ENCODE measurements at regions not wholly inside any gene's neighbourhood (a gene's known extent, or its start where the extent isn't known, plus 50 kb on each side); places are given as distances from the start of the nearest gene placed in this dataset.
A peak's percentile ranks its signal among the peaks of the same experiment; 100 is the strongest.

DNA sequence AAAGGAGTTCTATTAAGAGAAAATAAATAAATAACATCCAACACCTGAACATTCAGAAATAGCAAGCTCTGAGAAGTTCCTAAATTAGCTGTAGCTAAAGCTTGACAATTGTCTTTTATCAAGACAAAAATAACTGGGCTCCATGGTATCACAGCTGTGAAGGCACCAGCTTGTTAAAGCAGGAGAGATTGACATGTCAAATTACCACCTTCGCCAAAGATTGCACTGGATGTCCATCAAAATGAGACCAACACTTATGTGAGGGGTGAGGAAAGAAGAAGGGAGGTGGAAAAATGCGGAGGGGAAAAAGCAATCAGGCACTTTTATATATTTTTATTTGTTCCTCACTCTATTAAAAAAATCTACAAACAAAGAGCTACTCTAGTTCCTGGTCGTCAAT is 1827.5 kb upstream of the RAG2 start:
- in situ Hi-C loops (cut with HindIII; ENCODE audit: low sequenced_read_pairs), result no loop called here
- H3K4me3 ChIP-seq (ENCODE audit: low read depth, low read length), result no peak overlapping the region
- DNase-seq (ENCODE audit: low read depth, low spot score), result no peak
- TF ChIP-seq, protein P1, sequence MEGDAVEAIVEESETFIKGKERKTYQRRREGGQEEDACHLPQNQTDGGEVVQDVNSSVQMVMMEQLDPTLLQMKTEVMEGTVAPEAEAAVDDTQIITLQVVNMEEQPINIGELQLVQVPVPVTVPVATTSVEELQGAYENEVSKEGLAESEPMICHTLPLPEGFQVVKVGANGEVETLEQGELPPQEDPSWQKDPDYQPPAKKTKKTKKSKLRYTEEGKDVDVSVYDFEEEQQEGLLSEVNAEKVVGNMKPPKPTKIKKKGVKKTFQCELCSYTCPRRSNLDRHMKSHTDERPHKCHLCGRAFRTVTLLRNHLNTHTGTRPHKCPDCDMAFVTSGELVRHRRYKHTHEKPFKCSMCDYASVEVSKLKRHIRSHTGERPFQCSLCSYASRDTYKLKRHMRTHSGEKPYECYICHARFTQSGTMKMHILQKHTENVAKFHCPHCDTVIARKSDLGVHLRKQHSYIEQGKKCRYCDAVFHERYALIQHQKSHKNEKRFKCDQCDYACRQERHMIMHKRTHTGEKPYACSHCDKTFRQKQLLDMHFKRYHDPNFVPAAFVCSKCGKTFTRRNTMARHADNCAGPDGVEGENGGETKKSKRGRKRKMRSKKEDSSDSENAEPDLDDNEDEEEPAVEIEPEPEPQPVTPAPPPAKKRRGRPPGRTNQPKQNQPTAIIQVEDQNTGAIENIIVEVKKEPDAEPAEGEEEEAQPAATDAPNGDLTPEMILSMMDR (IDR thresholded peaks at IDR 0.05; ENCODE audit: low read depth, low read length), result no peak

GRCh38 chr11:38423042-38423441 is 1825.0 kb upstream of the RAG2 start:
- in situ Hi-C loops (cut with HindIII; ENCODE audit: low sequenced_read_pairs), result no loop called here
- DNase-seq (ENCODE audit: low read depth, low spot score), result no peak
- no peak overlapping the region for H3K4me3 ChIP-seq (ENCODE audit: low read depth, low read length)
- TF ChIP-seq, protein P1 (IDR thresholded peaks at IDR 0.05; ENCODE audit: low read depth, low read length), result no peak

GRCh38 chr11:38416141-38416540 is 1818.1 kb upstream of the RAG2 start:
- in situ Hi-C loops (cut with HindIII; ENCODE audit: low sequenced_read_pairs), result no loop called here
- H3K4me3 ChIP-seq (ENCODE audit: low read depth, low read length), result no peak overlapping the region
- TF ChIP-seq, protein P1 (IDR thresholded peaks at IDR 0.05; ENCODE audit: low read depth, low read length), result no peak
- DNase-seq (ENCODE audit: low read depth, low spot score), result peak; percentile 6

DNA sequence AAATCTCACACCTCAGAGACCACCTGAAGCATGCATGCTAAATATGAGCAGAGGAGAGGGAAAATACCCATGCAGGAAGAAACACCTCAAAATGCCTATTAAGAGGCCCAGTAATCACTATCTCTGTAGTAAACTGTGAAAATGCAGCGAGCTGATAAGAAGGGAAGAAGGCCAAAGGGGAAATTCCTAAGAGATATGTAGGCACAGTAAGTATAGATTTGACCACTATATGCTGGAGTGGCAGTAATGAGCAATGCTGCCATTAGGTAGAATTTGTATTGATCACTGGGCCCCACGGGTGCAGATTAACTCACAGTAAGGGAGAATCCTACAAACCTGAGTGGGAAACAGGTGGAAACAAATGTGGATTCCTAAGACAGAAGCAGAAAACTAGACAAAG is 1813.1 kb upstream of the RAG2 start:
- no peak for DNase-seq (ENCODE audit: low read depth, low spot score)
- no peak overlapping the region for H3K4me3 ChIP-seq (ENCODE audit: low read depth, low read length)
- in situ Hi-C loops (cut with HindIII; ENCODE audit: low sequenced_read_pairs), result no loop called here
- TF ChIP-seq, protein P1 (IDR thresholded peaks at IDR 0.05; ENCODE audit: low read depth, low read length), result peak; percentile 2

DNA sequence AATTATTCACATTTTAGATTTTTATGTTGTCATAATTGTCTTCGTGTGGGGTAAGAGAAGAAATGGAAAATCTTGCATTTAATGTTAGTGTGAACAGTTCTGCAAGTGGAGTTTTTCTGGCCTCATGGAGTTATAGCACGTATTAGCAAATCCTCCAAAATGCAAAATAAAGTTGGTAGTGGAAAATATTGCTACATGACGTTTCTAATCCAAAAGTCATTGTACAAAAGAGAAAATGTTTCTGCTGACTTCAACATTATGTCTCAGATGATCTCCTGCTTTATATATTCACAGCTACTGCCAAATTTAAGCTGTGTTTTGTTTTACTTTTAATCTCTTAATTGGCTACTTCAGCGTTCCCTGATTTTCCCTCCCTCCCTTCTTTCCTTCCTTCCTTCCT is 1804.0 kb upstream of the RAG2 start:
- TF ChIP-seq, protein P1 (IDR thresholded peaks at IDR 0.05; ENCODE audit: low read depth, low read length), result no peak
- DNase-seq (ENCODE audit: low read depth, low spot score), result no peak
- no peak overlapping the region for H3K4me3 ChIP-seq (ENCODE audit: low read depth, low read length)
- in situ Hi-C loops (cut with HindIII; ENCODE audit: low sequenced_read_pairs), result no loop called here

- DNase-seq (ENCODE audit: low read depth, low spot score), result peak; percentile 20
- TF ChIP-seq, protein P1 (IDR thresholded peaks at IDR 0.05; ENCODE audit: low read depth, low read length), result no peak
- no peak overlapping the region for H3K4me3 ChIP-seq (ENCODE audit: low read depth, low read length)
- in situ Hi-C loops (cut with HindIII; ENCODE audit: low sequenced_read_pairs), result no loop called here
Observed at GRCh38 chr11:38392176-38392575, 1794.1 kb upstream of the RAG2 start.

GRCh38 chr11:38384568-38384967 is 1786.5 kb upstream of the RAG2 start:
- in situ Hi-C loops (cut with HindIII; ENCODE audit: low sequenced_read_pairs), result no loop called here
- peak; percentile 52 for DNase-seq (ENCODE audit: low read depth, low spot score)
- H3K4me3 ChIP-seq (ENCODE audit: low read depth, low read length), result no peak overlapping the region
- TF ChIP-seq, protein P1 (IDR thresholded peaks at IDR 0.05; ENCODE audit: low read depth, low read length), result no peak
